Fibroblast of pulmonary artery (primary cell): ENCODE measurements at regions not wholly inside any gene's neighbourhood (a gene's known extent, or its start where the extent isn't known, plus 50 kb on each side); places are given as distances from the start of the nearest gene placed in this dataset.
"Not testable (repeated sequence)": the region's sequence is repeated elsewhere in the genome, so short reads cannot be mapped to it uniquely, and the experiment has no call there.

Experiments
- DNase-seq: peaks from one replicate; pipeline ENCODE4 v3.0.0-alpha.2; 2010; ENCODE audit warnings: low read depth
- H3K4me3 ChIP-seq: replicated peaks from 2 replicates; pipeline ENCODE4 v1.5.1; 2011; ENCODE audit warnings: low read depth, mild to moderate bottlenecking, control low read depth, low read length, moderate library complexity
- CTCF ChIP-seq: IDR thresholded peaks from 2 replicates; pipeline ENCODE4 v1.5.1; 2011; ENCODE audit warnings: mild to moderate bottlenecking, control low read depth, low read length, inconsistent platforms; ENCODE audit errors: missing control alignments

GRCh38 chrX:95733426-95733825 is 951.2 kb upstream of the DIAPH2 start:
- DNase-seq, result no peak
- H3K4me3 ChIP-seq, result no peak overlapping the region
- TF ChIP-seq CTCF, result no peak

GRCh38 chrX:95754411-95754810 is 930.2 kb upstream of the DIAPH2 start:
- DNase-seq, result no peak
- H3K4me3 ChIP-seq, result no peak overlapping the region
- TF ChIP-seq CTCF, result no peak

GRCh38 chrX:95760356-95760755 is 924.3 kb upstream of the DIAPH2 start:
- H3K4me3 ChIP-seq, result no peak overlapping the region
- TF ChIP-seq CTCF, result no peak
- DNase-seq, result no peak

GRCh38 chrX:95762716-95763115 is 921.9 kb upstream of the DIAPH2 start:
- no peak overlapping the region for H3K4me3 ChIP-seq
- TF ChIP-seq CTCF, result no peak
- DNase-seq, result no peak

DNA sequence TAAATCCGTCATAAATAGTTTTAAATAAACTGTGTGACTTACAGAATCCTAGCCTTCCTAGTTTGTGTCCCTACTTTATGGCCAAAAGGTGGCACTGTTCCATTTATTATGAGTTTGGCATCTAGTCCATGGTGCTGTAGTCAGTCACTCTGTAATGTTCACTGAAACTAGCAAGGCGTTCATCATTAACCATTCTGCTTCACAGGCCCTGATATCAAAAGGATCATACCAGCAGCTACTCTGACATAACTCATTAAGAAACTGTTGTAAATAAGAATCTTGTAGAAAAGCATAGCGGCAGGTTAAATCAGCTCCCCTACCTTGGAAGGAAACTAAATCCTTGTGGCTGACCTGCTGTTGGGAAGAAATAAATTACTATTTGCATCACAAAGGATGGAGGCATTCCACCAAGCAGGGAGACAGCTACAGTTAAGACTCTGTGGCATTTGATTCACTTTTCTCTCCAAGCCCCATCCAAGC is 919.6 kb upstream of the DIAPH2 start:
- no peak overlapping the region for H3K4me3 ChIP-seq
- peak; percentile 64 for DNase-seq
- TF ChIP-seq CTCF, result peak; percentile 43

GRCh38 chrX:95771198-95771597 is 913.4 kb upstream of the DIAPH2 start:
- H3K4me3 ChIP-seq, DNase-seq: not testable (repeated sequence)

GRCh38 chrX:95791876-95792275 is 892.8 kb upstream of the DIAPH2 start:
- TF ChIP-seq CTCF, result no peak
- H3K4me3 ChIP-seq, result no peak overlapping the region
- DNase-seq, result no peak

- no peak overlapping the region for H3K4me3 ChIP-seq
- TF ChIP-seq CTCF, result no peak
These were observed 887.3 kb upstream of the DIAPH2 start for GRCh38 chrX:95797344-95797743.

More at GRCh38 chrX:95797344-95797743, 887.3 kb upstream of the DIAPH2 start:
- DNase-seq, result no peak
